Keratinocyte (primary cell): ENCODE measurements at regions not wholly inside any gene's neighbourhood (a gene's known extent, or its start where the extent isn't known, plus 50 kb on each side); places are given as distances from the start of the nearest gene placed in this dataset.
A peak's percentile ranks its signal among the peaks of the same experiment; 100 is the strongest.

Experiments used
- DNase-seq: peaks from one replicate; pipeline ENCODE4 v3.0.0-alpha.2; 2011; ENCODE audit warnings: low read depth, missing footprints, low spot score
- FAIRE-seq: peaks from 2 replicates; lab custom pipeline; 2011; peaks lifted over from hg19 to GRCh38; lab: Jason Lieb, UNC
- H2AFZ ChIP-seq: 2 replicates; pipeline ENCODE4 v1.6.0; 2012; ENCODE audit warnings: low read length, control low read depth, inconsistent platforms; ENCODE audit not compliant: control insufficient read depth
- H3K27ac ChIP-seq: 2 replicates; pipeline ENCODE4 v1.5.1; 2011; ENCODE audit warnings: low read length; ENCODE audit not compliant: control insufficient read depth, insufficient read depth
- H3K27me3 ChIP-seq: 3 replicates; pipeline ENCODE4 v1.6.0; 2011; ENCODE audit warnings: low read length; ENCODE audit not compliant: control insufficient read depth, insufficient read depth; ENCODE audit errors: extremely low read depth
- H3K36me3 ChIP-seq, 2 experiments: 2 replicates in 1 of 2; 3 replicates in 1 of 2; pipeline ENCODE4 v1.5.1; 2011; ENCODE audit warnings: low read length in 2 of 2, mild to moderate bottlenecking in 1 of 2; ENCODE audit not compliant: control insufficient read depth in 2 of 2, insufficient read depth in 2 of 2; ENCODE audit errors: extremely low read depth in 1 of 2
- H3K4me1 ChIP-seq: 3 replicates; pipeline ENCODE4 v1.5.1; 2011; ENCODE audit warnings: low read length; ENCODE audit not compliant: control insufficient read depth, insufficient read depth; ENCODE audit errors: extremely low read depth
- H3K4me2 ChIP-seq: 3 replicates; pipeline ENCODE4 v1.6.0; 2011; ENCODE audit warnings: low read depth, low read length; ENCODE audit not compliant: control insufficient read depth, insufficient read depth; ENCODE audit errors: extremely low read depth
- H3K4me3 ChIP-seq, 3 experiments: fragments of 200-600 bp in 1 of 3; sonication (generic) in 1 of 3; 2 replicates in 2 of 3; 3 replicates in 1 of 3; pipeline ENCODE4 v1.5.1; 2011 to 2016; ENCODE audit warnings: low read length in 3 of 3, mild to moderate bottlenecking in 3 of 3, control low read depth in 2 of 3, inconsistent platforms in 1 of 3, low read depth in 1 of 3, mixed read lengths in 1 of 3, mixed run types in 1 of 3, moderate library complexity in 1 of 3; ENCODE audit not compliant: control insufficient read depth in 2 of 3, insufficient read depth in 2 of 3; ENCODE audit errors: extremely low read depth in 1 of 3
- H3K79me2 ChIP-seq: 2 replicates; pipeline ENCODE4 v1.6.0; 2012; ENCODE audit warnings: low read length; ENCODE audit not compliant: control insufficient read depth, insufficient read depth
- H3K9ac ChIP-seq: 3 replicates; pipeline ENCODE4 v1.6.0; 2011; ENCODE audit warnings: low read length; ENCODE audit not compliant: control insufficient read depth, insufficient read depth; ENCODE audit errors: extremely low read depth
- H3K9me1 ChIP-seq: 3 replicates; pipeline ENCODE4 v1.6.0; 2011; ENCODE audit warnings: low read length; ENCODE audit not compliant: control insufficient read depth, insufficient read depth; ENCODE audit errors: extremely low read depth
- H3K9me3 ChIP-seq: 2 replicates; pipeline ENCODE4 v1.5.1; 2012; ENCODE audit warnings: low read depth, low read length; ENCODE audit not compliant: control insufficient read depth
- H4K20me1 ChIP-seq: 3 replicates; pipeline ENCODE4 v1.6.0; 2011; ENCODE audit warnings: low read length; ENCODE audit not compliant: control insufficient read depth, insufficient read depth; ENCODE audit errors: extremely low read depth
- EZH2 ChIP-seq: IDR thresholded peaks from one replicate; pipeline ENCODE4 v1.6.1; 2012; ENCODE audit warnings: inconsistent platforms, mild to moderate bottlenecking, low read length, moderate library complexity
- dilution Hi-C: fragments of 300-500 bp; cut with MboI; formaldehyde crosslinking; loops from one replicate; pipeline ENCODE4 v1.7.0; 2020; ENCODE audit warnings: low sequenced_read_pairs; ENCODE audit not compliant: extremely low pct_ligation_motif_present
- TF ChIP-seq, protein P1 (sequence below), 3 experiments: IDR thresholded peaks in 1 of 3; conservative IDR thresholded peaks in 1 of 3; optimal IDR thresholded peaks in 1 of 3; 2 replicates in 2 of 3; 3 replicates in 1 of 3; pipeline versions ENCODE3 to v1.5.1; 2011; ENCODE audit warnings: low read length in 3 of 3, mild to moderate bottlenecking in 3 of 3, moderate library complexity in 2 of 3, control low read depth in 1 of 3, inconsistent platforms in 1 of 3; ENCODE audit not compliant: insufficient read depth in 2 of 3; ENCODE audit errors: extremely low read depth in 1 of 3

DNA sequence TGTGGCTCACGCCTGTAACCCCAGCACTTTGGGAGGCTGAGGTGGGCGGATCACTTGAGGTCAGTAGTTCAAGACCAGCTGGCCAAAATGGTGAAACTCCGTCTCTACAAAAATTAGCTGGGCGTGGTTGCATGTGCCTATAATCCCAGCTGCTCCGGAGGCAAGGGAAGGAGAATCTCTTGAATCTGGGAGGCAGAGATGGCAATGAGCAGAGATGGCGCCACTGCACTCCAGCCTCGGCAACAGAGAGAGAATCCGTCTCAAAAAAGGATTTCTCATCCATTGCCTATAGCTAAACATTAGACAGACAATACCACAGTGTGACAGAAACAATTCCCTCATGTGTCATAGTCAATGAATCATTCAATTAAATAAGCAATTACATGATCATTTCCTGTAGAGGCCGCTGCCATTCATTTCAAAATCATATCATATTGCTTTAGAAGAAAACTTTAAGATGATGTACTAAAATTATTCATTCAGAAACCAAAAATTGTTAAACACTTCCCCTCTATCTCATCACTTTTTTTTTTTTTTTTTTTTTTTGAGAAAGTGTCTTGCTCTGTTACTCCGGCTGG, 69.5 kb upstream of the TGIF1 start:
- Histone ChIP-seq H3K9me1 (no peaks in the 10 kb centered on the region), H3K36me3 (no peaks in the 10 kb centered on the region), H2AFZ (peak overlapping the region; percentile 8), H3K4me3 (no peak overlapping the region), H3K4me2 (peak overlapping the region; percentile 33), H3K9me3 (no peaks in the 10 kb centered on the region), H3K27ac (peak overlapping the region; percentile 44), H3K27me3 (no peaks in the 10 kb centered on the region), H3K79me2 (no peaks in the 10 kb centered on the region), H4K20me1 (no peaks in the 10 kb centered on the region), H3K9ac (no peak overlapping the region), H3K4me1 (peaks cover 16% of the 10 kb centered on the region)
- TF ChIP-seq, protein P1, sequence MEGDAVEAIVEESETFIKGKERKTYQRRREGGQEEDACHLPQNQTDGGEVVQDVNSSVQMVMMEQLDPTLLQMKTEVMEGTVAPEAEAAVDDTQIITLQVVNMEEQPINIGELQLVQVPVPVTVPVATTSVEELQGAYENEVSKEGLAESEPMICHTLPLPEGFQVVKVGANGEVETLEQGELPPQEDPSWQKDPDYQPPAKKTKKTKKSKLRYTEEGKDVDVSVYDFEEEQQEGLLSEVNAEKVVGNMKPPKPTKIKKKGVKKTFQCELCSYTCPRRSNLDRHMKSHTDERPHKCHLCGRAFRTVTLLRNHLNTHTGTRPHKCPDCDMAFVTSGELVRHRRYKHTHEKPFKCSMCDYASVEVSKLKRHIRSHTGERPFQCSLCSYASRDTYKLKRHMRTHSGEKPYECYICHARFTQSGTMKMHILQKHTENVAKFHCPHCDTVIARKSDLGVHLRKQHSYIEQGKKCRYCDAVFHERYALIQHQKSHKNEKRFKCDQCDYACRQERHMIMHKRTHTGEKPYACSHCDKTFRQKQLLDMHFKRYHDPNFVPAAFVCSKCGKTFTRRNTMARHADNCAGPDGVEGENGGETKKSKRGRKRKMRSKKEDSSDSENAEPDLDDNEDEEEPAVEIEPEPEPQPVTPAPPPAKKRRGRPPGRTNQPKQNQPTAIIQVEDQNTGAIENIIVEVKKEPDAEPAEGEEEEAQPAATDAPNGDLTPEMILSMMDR (optimal IDR thresholded peaks at IDR 0.05 in 1 of 3, IDR thresholded peaks at IDR 0.05 in 1 of 3, conservative IDR thresholded peaks at IDR 0.05 in 1 of 3; ENCODE audit: extremely low read depth in 1 of 3, insufficient read depth in 2 of 3, low read length in 3 of 3), result peak; percentile 37 to 49 (median 49)
- no peak for TF ChIP-seq EZH2
- dilution Hi-C loops, result no loop called here
- FAIRE-seq (peak; percentile 77), DNase-seq (no peak)

DNA sequence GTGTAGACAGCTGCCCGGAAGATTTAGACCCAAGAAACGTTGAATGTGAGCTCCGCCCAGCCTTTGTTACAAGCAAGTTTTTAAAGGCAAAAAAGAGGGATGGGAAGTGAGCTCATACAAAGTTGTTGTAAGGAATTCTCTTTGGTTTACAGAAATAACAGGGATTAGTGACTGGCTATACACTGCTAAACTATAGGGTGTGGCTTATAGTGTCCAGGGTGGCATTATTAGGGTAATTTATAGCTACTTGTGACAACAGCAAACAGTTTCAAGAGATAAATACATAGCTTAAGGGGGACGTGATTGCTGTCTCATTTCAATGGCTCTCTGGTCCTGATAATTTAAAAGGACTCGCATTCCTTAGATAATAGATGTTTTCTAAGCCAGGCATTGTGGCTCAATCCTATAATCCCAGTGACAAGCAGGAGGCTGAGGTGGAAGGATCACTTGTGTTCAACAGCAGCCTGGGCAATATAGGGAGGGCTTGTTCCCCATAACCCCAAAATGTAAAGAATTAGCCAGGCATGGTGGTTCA, 66.5 kb upstream of the TGIF1 start:
- peaks cover 16% of the 10 kb centered on the region for H3K4me1 ChIP-seq
- no peak overlapping the region for H3K9ac ChIP-seq
- DNase-seq (no peak), FAIRE-seq (no peak)
- H3K36me3 ChIP-seq, result no peaks in the 10 kb centered on the region
- dilution Hi-C loops, result no loop called here
- no peak overlapping the region for H3K27ac ChIP-seq
- H3K4me3 ChIP-seq, result no peak overlapping the region
- H3K79me2 ChIP-seq, result no peaks in the 10 kb centered on the region
- H3K4me2 ChIP-seq, result no peak overlapping the region
- no peaks in the 10 kb centered on the region for H3K9me3 ChIP-seq
- no peak overlapping the region for H2AFZ ChIP-seq
- no peaks in the 10 kb centered on the region for H3K27me3 ChIP-seq
- no peaks in the 10 kb centered on the region for H3K9me1 ChIP-seq
- H4K20me1 ChIP-seq, result no peaks in the 10 kb centered on the region
- TF ChIP-seq, protein P1 (optimal IDR thresholded peaks at IDR 0.05 in 1 of 3, IDR thresholded peaks at IDR 0.05 in 1 of 3, conservative IDR thresholded peaks at IDR 0.05 in 1 of 3; ENCODE audit: extremely low read depth in 1 of 3, insufficient read depth in 2 of 3, low read length in 3 of 3), result no peak
- TF ChIP-seq EZH2, result no peak
